Skin epidermis (tissue), 12 donors: ENCODE measurements at regions not wholly inside any gene's neighbourhood (a gene's known extent, or its start where the extent isn't known, plus 50 kb on each side); places are given as distances from the start of the nearest gene placed in this dataset.

Experiments
- H3K27ac ChIP-seq, 21 experiments: fragments of 200-600 bp; sonication (generic) in 11 of 21; one replicate each; pipeline ENCODE4 v1.5.0; 2020; ENCODE audit warnings: mild to moderate bottlenecking in 3 of 21, inconsistent platforms in 2 of 21, moderate library complexity in 2 of 21
- H3K4me3 ChIP-seq, 7 experiments: fragments of 200-600 bp; sonication (generic) in 2 of 7; one replicate each; pipeline ENCODE4 v1.5.0; 2020; ENCODE audit warnings: inconsistent platforms in 2 of 7, mild to moderate bottlenecking in 2 of 7, moderate library complexity in 1 of 7

DNA sequence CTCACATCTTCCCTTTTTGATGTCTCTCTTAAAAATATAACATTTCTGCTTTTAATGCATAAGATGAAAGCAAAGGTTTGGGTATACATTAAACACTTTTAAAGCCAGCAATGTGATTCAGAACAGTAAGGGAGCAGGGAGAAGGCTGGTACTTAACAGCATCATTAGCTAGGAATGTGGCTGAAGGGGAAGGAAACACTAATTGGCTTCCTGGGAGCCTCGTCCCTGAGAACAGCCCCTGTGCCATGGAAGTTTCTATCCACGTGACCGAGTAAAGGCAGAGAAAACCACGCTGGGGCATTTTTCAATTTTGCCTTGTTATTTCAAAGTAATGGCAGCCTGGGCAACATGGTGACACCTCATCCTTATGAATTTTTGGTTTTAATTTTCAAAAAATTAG is 109.2 kb upstream of the GPC1 start:
- Histone ChIP-seq H3K4me3 (no peak overlapping the region), H3K27ac (no peak overlapping the region)

DNA sequence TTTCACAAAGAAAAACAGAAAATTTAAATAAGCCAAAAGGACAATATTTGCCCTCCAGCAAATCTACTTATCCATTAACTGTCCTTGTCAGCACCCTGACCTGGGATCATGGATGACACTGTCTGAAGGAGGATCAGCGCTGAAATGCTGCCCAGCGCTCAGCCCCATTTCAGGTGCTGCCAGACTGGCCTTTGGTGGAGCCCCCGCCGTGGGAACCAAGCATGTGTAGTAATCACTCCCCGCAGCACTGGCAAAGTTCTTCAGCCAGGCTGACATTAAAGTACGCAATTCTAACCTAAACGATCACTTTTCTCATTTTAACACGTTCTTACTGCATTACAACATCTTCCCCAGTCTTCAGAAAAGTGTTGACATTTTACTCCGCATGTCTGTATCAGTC is 108.6 kb upstream of the GPC1 start:
- H3K4me3 ChIP-seq, result no peak overlapping the region
- H3K27ac ChIP-seq, result no peak overlapping the region

DNA sequence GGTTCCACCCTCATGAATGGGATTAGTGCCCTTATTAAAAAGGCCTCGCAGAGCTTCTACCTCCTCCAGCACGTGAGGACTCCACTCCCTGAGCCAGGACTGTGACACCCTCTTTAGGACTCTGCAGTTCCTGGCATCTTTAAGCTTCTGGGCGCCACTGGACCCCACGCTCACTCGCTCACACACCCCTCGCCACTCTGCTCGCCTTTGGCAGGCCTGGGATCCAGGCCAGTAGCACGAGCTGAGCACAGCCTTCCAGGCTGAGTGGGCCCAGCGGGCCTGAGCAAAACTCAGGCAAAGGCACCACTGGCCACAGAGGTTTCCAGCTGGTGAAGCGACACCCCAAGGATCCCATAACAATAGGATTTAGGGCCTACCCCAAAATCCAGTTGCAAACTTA is 107.9 kb upstream of the GPC1 start:
- H3K4me3 ChIP-seq, result no peak overlapping the region
- H3K27ac ChIP-seq, result no peak overlapping the region

- Histone ChIP-seq H3K4me3 (no peak overlapping the region), H3K27ac (no peak overlapping the region)
Observed at GRCh38 chr2:240328526-240328925, 106.9 kb upstream of the GPC1 start.

- H3K27ac ChIP-seq, result no peak overlapping the region
- H3K4me3 ChIP-seq, result no peak overlapping the region
Observed at GRCh38 chr2:240329116-240329665, 106.3 kb upstream of the GPC1 start.

- Histone ChIP-seq H3K4me3 (no peak overlapping the region), H3K27ac (no peak overlapping the region)
Observed at GRCh38 chr2:240329778-240330177, 105.7 kb upstream of the GPC1 start.

GRCh38 chr2:240333985-240334384 is 101.5 kb upstream of the GPC1 start:
- no peak overlapping the region for H3K4me3 ChIP-seq
- H3K27ac ChIP-seq, result no peak overlapping the region

DNA sequence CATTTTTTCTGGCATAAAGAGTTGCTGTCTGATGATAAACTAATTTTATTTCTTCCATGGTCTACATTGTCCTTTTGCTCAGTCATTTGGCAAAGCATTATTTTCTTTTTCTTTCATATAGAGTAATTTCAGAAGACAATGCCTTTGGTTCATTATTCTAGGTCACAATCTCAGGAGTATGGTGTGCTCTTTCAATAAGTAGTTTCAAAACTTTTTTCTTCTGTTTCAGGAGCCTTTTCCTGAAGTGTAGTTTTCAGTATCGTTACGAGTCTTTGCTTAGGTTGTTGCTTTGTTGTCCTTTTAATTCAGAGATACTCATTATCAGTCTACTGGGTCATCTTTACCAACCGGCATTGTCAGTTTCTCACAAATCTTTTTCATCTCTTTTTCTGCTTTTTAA is 100.4 kb upstream of the GPC1 start:
- Histone ChIP-seq H3K4me3 (no peak overlapping the region), H3K27ac (no peak overlapping the region)

DNA sequence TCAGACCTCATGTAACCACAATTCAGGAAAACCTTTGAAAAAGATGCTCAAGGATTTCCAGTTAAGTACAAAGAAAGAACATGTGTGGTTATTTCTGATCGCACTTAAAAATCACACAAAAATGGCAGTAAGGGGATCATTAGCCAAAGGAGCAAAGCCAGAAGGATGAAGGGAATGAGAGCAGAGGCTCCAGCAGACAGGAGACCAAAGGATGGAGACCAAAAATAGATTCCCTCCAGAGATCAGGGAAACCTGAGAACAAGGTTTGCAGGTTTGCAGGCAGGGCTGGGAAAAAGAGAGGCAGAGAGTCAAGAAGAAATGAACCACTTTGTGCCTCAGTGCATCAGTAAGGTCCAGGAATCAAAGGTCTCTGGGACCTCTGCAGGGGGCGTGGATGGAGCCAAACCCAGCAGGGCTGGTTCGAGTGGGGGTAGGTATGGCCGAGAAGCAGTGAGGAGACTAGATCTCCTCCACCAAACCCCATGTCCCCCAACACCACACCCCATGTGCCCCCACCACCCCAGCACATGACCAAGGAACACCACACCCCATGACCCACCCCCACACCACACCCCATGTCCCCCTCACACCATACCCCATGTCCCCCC is 98.5 kb upstream of the GPC1 start:
- Histone ChIP-seq H3K4me3 (no peak overlapping the region), H3K27ac (no peak overlapping the region)

DNA sequence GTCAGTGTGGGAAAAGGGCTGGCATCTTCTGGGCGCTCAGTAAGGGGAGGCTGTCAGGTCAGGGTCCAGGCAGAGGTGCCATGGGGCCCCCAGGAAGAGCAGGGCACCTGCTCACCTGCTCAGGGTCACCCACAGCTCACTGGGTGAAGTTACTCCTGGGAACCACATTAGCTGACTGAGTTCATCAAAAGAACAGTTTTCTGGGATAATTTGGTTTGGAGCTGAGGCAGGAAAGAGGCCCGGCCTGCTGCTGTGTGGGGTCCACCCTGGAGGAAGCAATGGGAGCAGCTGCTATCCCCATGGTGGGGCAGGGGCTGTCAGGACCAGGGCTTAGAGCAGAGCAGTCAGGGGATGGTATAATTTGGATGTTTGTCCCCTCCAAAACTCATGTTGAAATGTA is 97.2 kb upstream of the GPC1 start:
- H3K27ac ChIP-seq, result no peak overlapping the region
- H3K4me3 ChIP-seq, result no peak overlapping the region

GRCh38 chr2:240339411-240340360 is 95.8 kb upstream of the GPC1 start:
- no peak overlapping the region for H3K27ac ChIP-seq
- H3K4me3 ChIP-seq, result no peak overlapping the region

- H3K4me3 ChIP-seq, result no peak overlapping the region
- no peak overlapping the region for H3K27ac ChIP-seq
Observed at GRCh38 chr2:240340361-240340761, 95.1 kb upstream of the GPC1 start.

- H3K4me3 ChIP-seq, result no peak overlapping the region
- H3K27ac ChIP-seq, result no peak overlapping the region
Observed at GRCh38 chr2:240341064-240341463, 94.4 kb upstream of the GPC1 start.

GRCh38 chr2:240343548-240343947 is 91.9 kb upstream of the GPC1 start:
- Histone ChIP-seq H3K4me3 (no peak overlapping the region), H3K27ac (no peak overlapping the region)

DNA sequence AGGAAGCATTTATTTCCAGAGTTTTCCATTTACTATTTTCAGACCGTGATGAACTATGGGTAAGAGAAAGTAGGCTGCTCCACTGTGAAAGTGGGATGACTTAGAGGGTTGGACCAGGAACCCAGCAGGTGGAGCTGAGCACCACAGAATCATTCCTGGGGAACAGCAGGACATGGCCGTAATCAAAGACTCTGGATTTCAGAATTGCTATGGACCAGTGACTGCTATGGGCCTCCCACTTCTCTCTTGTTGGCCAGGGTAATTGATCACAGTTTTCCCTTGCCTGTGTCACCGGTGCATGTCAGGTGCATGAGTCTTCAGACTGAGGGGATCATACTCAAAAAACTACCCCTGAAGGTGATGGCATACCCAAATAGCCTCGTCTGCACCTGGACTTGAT is 90.6 kb upstream of the GPC1 start:
- no peak overlapping the region for H3K4me3 ChIP-seq
- H3K27ac ChIP-seq, result no peak overlapping the region

DNA sequence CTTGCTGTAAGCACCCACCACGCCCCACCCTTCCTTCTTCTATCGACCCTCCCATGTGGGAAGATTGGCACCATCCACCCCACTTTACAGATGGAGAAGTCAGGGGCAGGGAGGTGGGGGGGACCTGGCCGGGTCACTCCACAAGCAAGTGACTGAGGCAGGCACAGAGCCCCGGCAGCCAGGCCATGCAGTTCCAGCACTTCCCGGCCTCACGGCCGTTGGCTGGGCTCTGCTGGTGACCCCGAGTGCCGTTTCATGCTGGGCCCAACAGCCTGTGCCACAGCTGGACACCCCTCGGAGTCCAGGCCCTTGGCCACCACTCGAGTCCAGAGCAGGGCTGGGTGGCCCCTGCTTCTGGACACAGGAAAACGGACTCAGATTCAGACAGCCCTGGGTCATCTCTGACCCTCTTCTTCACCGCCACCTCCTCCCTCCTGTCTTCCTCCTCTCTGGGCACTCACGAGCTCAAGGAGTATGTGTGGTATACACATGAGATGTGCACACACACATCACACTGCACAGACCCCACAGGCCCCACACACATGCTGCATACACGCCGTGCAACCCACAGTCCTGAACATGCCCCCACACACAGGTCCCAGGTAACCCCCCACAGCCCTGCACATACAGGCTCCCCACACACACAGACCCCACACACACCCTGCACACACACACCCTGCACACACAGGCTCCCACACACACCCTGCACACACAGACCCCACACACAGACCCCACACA is 89.3 kb upstream of the GPC1 start:
- Histone ChIP-seq H3K27ac (no peak overlapping the region), H3K4me3 (no peak overlapping the region)

- H3K27ac ChIP-seq, result no peak overlapping the region
- H3K4me3 ChIP-seq, result no peak overlapping the region
Observed at GRCh38 chr2:240346753-240347372, 88.6 kb upstream of the GPC1 start.

- Histone ChIP-seq H3K4me3 (no peak overlapping the region), H3K27ac (no peak overlapping the region)
Observed at GRCh38 chr2:240347373-240347940, 88.0 kb upstream of the GPC1 start.

GRCh38 chr2:240347949-240348500 is 87.4 kb upstream of the GPC1 start:
- no peak overlapping the region for H3K27ac ChIP-seq
- H3K4me3 ChIP-seq, result no peak overlapping the region
